HG03103 (cell line): ENCODE measurements at regions not wholly inside any gene's neighbourhood (a gene's known extent, or its start where the extent isn't known, plus 50 kb on each side); places are given as distances from the start of the nearest gene placed in this dataset.

ENCODE experiments used
- ATAC-seq: cut with Tn5 transposase; IDR thresholded peaks from one replicate; pipeline ENCODE4 v1.9.1; 2021; ENCODE audit warnings: low read depth; ENCODE audit not compliant: unreplicated experiment

GRCh38 chr17:72360386-72360940 lies 239.6 kb downstream of the SOX9 start:
- ATAC-seq, result no peak

DNA sequence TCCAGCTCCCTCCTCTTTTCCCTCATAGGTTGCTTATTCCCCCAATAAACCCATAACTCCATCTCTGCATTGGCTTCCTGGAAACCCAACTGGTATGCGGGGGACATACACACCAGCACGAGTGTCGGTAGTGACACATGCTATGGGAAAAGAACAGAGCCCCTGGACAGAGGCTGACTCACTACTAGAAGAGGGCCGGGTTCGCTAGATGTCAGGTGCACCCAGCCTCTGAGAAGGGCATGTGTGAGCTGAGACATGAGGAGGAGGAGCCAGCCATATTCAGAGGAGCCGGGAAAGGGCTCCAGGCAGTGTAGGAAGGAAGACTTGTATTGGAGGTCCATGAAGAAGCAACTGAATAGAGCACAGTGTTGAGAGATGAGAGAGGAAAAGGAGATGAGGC lies 241.1 kb downstream of the SOX9 start:
- no peak for ATAC-seq

- ATAC-seq, result no peak
Measured at GRCh38 chr17:72362376-72363088, 241.7 kb downstream of the SOX9 start.

DNA sequence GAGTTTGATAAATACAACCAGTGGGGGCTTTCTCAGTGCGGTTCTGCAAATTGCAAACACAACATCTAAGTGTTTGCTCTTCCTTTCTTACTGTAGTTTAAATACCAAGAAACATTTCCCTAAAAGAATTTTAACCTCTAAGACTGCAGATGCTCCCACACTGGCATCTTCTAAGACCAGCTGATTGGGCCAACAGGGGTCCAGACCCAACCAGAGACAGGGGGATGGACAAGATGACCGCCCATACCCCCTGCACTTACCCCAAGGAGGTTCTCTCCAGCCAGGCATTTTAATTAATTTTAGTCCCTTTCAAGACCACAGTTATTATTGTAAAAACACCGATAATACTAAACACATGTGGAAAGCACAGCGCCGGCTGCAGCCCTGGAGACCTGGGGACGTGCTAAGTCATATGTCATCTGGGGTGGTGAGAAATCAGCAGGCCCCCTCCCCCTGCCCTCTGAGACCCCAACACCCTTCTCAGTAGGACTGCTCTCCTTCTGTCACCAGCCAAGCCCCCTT lies 242.3 kb downstream of the SOX9 start:
- no peak for ATAC-seq

DNA sequence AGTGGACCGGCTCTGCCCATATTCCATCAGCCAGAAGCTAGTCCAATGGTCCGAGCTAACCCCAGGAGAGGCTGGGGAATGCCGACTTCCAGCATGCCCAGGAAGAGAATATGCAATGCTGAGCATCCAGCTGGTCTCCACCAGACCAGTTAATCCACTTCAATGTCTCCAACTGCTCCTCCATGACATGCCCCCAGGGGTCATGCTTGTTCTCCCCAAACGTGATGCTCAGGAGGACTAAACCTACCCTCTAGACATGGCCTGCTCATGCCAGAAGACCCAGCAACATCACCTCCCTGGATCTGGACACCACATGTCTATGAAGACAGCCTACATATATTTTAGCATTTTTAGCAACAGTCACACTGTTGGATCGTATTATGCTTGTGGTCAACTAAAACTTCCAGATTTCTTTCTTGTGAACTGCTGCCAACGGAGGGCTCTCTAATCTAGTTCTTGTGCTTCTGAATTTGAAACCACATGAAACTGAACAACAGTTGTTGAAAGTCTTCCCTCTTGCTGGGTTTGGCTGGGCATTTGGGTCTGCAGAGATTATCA lies 245.1 kb downstream of the SOX9 start:
- ATAC-seq, result no peak

DNA sequence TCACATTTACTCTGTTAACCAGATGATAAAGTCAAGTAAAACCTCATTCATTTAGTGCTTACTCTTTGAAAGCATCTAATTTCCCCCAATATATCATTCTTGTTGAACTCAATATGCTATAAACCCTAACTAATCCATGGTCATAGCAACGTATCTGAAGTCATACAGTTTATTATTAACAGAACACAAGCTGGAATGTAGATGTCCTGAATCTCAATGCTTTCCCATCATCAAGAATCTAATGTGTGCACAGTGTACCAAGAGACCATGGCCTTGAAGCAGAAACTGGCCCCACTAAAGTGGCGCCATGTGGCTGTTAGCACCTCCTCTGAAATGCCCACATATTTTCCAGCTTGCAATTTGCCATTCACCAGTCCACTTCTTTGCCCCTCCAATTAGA lies 245.8 kb downstream of the SOX9 start:
- no peak for ATAC-seq

DNA sequence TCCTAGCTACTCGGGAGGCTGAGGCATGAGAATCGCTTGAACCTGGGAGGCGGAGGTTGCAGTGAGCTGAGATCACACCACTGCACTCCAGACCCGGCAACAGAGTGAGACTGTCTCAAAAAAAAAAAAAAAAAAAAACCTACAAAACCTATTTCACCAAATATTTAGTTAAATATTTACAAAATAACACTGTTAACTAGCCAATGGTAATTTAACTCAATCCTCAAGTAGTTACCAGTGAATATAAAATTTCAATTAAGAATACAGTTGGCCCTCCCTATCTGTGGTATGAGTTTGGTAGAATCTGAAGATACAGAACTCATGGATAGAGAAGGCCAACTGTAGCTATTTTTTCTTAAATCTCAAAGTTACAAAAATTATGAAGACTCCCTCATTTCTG lies 247.4 kb downstream of the SOX9 start:
- no peak for ATAC-seq

DNA sequence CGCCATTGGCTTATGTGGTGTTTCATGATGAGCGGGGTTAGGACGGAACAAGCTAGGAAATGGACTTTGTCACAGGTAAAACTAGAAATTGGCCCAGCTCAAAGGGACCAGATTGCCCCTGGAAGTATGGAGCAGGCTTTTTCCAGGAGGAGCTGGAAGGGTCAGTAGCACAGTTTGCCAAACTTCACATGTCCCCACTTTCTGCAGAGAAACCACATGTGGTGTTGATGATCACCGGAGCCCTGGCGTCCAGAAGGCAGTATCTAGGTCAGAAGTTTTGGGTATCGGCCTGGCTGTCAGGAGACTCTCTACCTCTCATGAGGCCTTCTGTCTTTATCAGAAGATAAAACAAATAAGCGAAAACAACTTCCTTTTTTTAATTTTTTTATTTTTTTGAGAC lies 248.5 kb downstream of the SOX9 start:
- no peak for ATAC-seq

GRCh38 chr17:72370819-72371218 lies 250.0 kb downstream of the SOX9 start:
- ATAC-seq, result no peak

- no peak for ATAC-seq
Measured at GRCh38 chr17:72372185-72372584, 251.4 kb downstream of the SOX9 start.

DNA sequence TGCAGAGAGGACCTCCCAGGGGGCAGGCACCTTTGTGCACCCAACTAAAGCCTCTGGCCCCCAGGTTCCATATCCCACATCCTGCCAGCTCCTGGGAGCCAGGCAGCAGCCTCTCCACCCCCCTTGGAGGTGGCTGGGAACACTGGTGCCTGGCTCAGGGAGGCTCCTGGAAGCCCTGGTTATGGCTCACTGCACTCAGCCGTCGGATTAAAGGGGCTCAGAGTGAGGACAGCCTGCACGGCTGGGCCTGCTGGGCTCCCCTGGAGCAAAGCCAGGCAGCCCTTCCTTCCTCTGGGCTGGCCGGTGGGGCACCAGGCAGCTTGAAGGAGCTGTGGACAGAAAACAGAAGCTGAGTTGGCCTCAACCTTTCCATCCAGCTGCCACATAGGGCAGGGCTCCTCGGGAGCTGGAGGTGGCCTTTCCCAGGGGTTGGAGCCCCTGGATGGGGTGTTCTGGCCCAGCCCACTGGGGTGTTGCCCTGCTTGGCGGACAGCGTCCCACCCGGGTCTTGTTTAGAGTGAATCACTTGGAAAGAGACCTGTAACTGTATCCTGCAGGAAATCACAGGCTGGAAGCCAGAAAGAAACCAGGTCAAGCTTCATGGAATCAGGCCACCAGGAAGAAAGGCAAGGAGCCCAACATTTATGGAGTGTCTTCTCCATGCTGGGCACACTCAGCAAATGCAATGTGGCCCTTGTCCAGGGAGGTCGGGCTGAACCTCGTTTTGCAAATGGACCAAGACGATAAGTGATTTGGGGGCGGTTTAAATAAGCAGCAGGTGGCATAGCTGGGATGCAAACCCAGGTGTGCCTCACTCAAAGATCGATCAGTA lies 253.3 kb downstream of the SOX9 start:
- no peak for ATAC-seq

DNA sequence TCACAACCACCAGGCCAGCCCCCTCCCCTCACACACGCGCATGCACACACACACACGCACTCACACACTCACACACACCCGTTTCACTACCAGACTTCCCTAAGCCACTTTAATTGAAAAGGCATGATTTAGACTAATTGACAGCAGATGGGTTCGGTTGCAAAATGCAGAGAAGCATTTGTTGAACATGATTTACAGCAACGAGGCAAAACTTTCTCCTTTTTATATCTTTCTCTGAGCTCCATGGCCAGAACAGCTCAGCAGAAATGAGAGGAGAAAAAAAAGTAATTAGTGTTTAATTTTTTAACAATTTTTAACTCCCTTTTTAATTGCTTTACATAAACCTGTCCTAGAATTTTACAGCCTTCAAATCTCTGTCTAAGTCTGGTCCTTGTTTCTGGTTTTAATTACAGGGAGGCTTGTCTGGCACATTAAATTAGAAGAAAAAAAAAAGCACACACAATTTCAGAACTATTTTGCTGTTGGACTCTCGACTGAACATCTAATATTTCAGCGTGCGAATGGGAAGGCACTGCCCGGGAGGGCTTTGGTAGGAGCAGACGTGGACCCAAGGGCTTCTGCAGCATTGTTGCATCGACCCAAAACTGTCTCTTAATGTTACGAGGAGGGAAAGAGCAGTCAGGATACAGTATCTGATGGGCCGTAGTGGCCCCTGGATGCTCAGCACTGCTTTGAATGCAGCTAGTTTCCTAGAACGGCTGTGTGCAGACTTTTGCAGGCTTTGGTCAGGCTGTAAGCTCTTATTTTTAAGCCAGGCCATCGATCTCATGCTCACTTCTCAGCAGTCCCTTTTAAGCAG lies 255.9 kb downstream of the SOX9 start:
- no peak for ATAC-seq

DNA sequence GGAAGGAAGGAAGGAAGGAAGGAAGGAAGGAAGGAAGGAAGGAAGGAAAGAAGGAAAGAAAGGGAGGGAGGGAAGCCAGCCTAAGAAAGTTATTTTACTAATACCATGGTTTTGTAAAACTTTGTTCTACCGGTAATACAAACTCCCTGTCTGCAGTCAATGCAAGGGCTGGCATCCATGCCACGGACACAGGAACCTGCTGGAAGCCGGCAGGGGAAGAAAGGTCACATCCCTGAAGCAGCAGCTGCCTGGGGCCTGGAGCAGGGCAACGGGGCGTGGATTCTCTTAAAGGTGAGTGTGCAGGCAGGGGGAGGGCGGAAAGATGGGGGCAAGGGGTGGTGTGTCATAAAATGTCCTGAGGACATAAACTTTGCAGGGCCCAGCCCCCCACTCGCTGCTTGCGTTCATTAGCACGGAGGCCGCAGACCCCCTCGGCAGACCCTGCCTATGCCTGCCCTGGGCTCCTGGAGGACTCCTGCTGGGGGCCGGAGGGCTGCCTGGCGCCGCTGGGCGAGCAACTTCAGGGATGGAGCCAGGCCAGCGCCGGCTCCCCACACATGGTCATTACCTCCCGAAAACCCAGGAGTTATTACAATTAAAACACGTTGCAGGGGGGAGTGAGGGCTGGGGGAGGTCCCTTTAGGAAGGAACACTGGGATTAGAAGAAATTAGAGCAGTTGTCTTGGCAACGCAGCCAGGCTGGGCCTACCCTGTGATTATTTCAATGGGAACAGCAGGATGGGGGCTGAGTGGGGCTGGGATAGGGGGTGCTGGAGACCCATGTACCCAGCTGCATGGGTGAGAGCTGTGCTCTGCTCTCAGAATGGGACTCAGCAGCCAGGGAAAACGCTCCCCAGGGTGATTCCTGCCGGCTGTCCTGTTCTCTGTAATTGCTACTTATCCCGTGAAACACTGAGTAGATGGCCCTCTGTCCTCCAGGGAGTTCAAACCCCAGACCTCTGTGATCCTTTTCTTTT lies 257.9 kb downstream of the SOX9 start:
- no peak for ATAC-seq

GRCh38 chr17:72379516-72379915 lies 258.7 kb downstream of the SOX9 start:
- ATAC-seq, result no peak

DNA sequence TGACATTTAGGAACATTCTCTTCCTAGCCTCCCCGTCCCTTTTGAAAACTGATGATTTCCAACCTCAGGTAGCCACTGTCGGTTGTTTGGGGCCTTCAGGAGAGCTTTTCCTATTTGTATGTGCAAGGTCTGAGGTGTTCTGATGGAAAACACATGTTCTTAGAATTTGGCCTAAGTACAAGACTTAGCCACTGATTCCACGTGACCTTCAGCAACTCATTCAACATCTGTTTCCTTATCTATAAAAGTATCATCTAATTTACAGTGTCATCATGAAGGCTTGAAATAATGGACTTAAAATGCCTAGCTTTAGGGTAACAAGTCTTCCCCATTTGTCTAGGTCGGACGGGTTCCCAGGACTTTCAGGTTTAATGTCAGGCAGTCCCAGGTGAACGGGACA lies 259.3 kb downstream of the SOX9 start:
- ATAC-seq, result no peak

- no peak for ATAC-seq
Measured at GRCh38 chr17:72380737-72381136, 259.9 kb downstream of the SOX9 start.

GRCh38 chr17:72381597-72382397 lies 261.0 kb downstream of the SOX9 start:
- ATAC-seq, result no peak

DNA sequence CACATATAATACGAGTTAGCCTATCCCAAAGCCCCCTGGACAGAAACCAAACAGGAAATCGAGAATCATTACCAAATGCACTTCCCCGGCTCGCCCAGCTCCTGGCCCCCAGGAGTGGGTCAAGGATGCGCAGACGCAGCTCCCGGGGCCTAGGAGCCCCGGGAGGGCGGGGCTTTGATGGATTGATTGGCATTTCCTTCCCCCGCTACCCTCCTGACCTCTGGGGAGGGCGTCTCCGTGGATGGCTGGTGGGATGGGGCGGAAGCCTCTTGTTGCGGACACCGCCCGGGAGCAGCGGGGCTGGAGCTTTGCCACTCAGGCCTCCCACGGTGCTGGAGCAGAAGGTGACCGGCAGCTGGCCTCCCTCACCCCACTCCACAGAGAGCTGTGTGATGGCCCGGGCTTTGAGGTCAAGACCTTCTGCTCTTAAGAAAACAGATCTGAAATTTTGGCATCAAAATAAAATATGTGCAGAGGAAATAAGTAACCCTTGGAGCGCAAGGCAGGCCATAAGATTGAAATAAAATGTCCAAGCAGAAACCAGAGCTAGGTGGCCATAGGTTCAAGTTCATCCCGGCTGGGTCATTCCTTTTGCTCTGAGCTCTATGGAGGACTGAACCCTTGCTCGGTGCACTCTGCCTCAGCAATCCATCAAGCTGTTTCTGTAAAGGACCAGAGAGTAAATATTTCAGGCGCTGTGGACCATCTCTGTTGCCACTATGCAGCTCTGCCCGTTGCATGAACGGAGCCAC lies 262.3 kb downstream of the SOX9 start:
- no peak for ATAC-seq
